IPS-18a (cell line): ENCODE measurements at regions not wholly inside any gene's neighbourhood (a gene's known extent, or its start where the extent isn't known, plus 50 kb on each side); places are given as distances from the start of the nearest gene placed in this dataset.
"Not testable (repeated sequence)": the region's sequence is repeated elsewhere in the genome, so short reads cannot be mapped to it uniquely, and the experiment has no call there.

Experiments used
- H3K27ac ChIP-seq: one replicate; pipeline ENCODE4 v1.5.1; 2013; ENCODE audit warnings: low read length
- H3K27me3 ChIP-seq: one replicate; pipeline ENCODE4 v1.6.1; 2013; ENCODE audit warnings: mild to moderate bottlenecking, low read length; ENCODE audit not compliant: control insufficient read depth, insufficient read depth
- H3K36me3 ChIP-seq: one replicate; pipeline ENCODE4 v1.6.1; 2013; ENCODE audit warnings: low read depth, low read length; ENCODE audit not compliant: control insufficient read depth
- H3K4me1 ChIP-seq: one replicate; pipeline ENCODE4 v1.6.1; 2013; ENCODE audit warnings: low read depth, low read length; ENCODE audit not compliant: control insufficient read depth
- H3K4me3 ChIP-seq: one replicate; pipeline ENCODE4 v1.5.1; 2013; ENCODE audit warnings: low read length
- H3K9ac ChIP-seq: one replicate; pipeline ENCODE4 v1.6.1; 2013; ENCODE audit warnings: mild to moderate bottlenecking, low read length, moderate library complexity
- H3K9me3 ChIP-seq: one replicate; pipeline ENCODE4 v1.6.1; 2013; ENCODE audit warnings: low read depth, low read length; ENCODE audit not compliant: control insufficient read depth

- not testable (repeated sequence) for H3K27me3 ChIP-seq, H3K27ac ChIP-seq, H3K4me3 ChIP-seq, H3K36me3 ChIP-seq, H3K9ac ChIP-seq, H3K4me1 ChIP-seq, H3K9me3 ChIP-seq
Measured at GRCh38 chr3:22882834-22883233, 320.3 kb upstream of the UBE2E2 start.

GRCh38 chr3:22885039-22885438 lies 318.1 kb upstream of the UBE2E2 start:
- no peaks in the 10 kb centered on the region for H3K27me3 ChIP-seq

GRCh38 chr3:22885574-22886341 lies 317.4 kb upstream of the UBE2E2 start:
- no peak overlapping the region for H3K9ac ChIP-seq
- no peaks in the 10 kb centered on the region for H3K27me3 ChIP-seq
- H3K4me1 ChIP-seq, result no peaks in the 10 kb centered on the region
- no peaks in the 10 kb centered on the region for H3K36me3 ChIP-seq
- H3K4me3 ChIP-seq, result no peak overlapping the region
- H3K9me3 ChIP-seq, result no peaks in the 10 kb centered on the region
- H3K27ac ChIP-seq, result no peak overlapping the region

More at GRCh38 chr3:22885039-22885438, 318.1 kb upstream of the UBE2E2 start:
- no peaks in the 10 kb centered on the region for H3K4me1 ChIP-seq
- no peak overlapping the region for H3K9ac ChIP-seq
- H3K9me3 ChIP-seq, result no peaks in the 10 kb centered on the region
- H3K27ac ChIP-seq, result no peak overlapping the region
- H3K36me3 ChIP-seq, result no peaks in the 10 kb centered on the region
- H3K4me3 ChIP-seq, result no peak overlapping the region

DNA sequence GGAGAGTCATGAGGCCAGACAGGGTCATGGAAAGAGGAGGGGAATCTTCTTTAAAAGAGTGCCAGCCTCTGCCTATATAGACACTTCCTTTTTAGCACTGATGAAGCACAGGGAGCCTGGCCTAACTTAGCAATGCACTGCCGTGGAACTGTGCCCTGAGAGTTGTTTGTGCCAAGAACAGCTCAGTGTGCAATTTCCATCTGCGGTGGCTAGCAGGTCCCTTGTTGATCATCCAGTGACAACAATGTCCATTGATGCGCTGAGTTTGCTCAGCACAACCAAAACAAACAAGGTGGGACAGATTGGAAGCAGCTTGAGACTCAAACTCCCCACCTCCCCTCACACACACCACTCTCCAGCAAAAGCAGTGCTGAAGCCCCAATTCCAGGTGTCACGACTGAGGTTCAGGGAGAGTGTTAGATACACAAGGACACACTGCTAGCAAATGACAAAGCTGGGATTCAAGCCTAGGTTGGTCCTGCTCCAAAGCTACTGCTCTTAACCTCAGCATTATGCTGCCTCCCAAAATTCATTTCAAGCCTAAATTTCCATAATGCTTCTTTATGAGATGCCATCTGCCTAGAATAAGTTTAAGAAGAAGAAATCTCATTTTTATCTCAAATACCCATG lies 316.6 kb upstream of the UBE2E2 start:
- H3K4me3 ChIP-seq, result no peak overlapping the region
- no peak overlapping the region for H3K27ac ChIP-seq
- H3K9me3 ChIP-seq, result no peaks in the 10 kb centered on the region
- no peaks in the 10 kb centered on the region for H3K36me3 ChIP-seq
- H3K4me1 ChIP-seq, result no peaks in the 10 kb centered on the region
- H3K27me3 ChIP-seq, result no peaks in the 10 kb centered on the region
- no peak overlapping the region for H3K9ac ChIP-seq

DNA sequence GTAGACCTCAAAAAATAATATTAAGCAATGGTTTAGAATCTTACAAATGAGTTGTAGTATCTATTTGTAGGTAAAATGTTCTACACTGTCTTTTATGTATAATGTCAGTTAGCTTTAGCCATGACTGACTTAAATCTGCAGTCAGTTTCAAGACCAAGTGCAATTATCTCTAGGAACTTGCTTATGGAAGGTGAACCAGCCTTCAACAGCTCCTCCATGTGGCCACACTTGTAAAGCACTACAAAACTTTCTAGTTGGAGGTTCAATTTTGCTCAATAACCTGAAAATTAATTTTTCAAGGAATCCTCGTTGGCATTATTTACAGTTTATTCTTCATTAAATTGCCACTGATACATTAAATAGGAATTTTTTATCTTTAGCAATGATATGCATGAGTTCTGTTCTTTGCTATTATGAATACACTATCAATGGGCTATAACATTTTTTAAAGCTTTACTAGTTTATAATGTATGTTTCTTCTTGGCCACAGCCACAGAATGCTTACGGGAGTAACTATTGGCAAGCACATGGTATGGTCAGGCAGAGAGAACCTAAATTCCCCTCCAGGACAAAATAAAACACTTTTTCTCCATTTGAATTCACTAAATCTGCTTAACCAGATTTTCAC lies 315.3 kb upstream of the UBE2E2 start:
- no peaks in the 10 kb centered on the region for H3K36me3 ChIP-seq
- no peak overlapping the region for H3K9ac ChIP-seq
- no peaks in the 10 kb centered on the region for H3K4me1 ChIP-seq
- H3K27ac ChIP-seq, result no peak overlapping the region
- H3K9me3 ChIP-seq, result no peaks in the 10 kb centered on the region
- no peak overlapping the region for H3K4me3 ChIP-seq
- H3K27me3 ChIP-seq, result no peaks in the 10 kb centered on the region

DNA sequence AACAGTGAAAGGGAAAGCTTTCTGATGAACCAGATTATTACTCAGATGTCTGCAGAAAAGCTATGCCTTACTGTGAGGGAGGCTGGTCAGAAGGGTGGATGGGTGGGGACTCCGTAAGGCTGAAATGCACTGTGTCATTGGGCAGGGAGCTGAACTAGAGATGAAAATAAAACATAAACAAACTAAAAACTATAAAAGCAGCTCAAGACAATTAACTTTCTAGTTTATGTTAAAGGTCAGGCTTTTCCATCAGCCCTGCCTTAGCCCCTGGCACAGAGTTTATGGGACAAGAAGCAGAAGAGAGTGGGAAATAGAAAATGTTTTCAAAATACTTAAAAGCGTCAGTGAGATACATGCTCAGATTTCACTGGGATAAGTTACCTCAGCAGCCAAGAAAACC lies 310.0 kb upstream of the UBE2E2 start:
- Histone ChIP-seq H3K4me3 (no peak overlapping the region), H3K36me3 (no peaks in the 10 kb centered on the region), H3K9ac (no peak overlapping the region), H3K4me1 (no peaks in the 10 kb centered on the region), H3K27me3 (no peaks in the 10 kb centered on the region), H3K27ac (no peak overlapping the region), H3K9me3 (no peaks in the 10 kb centered on the region)

GRCh38 chr3:22893644-22894325 lies 309.3 kb upstream of the UBE2E2 start:
- no peaks in the 10 kb centered on the region for H3K27me3 ChIP-seq
- H3K36me3 ChIP-seq, result no peaks in the 10 kb centered on the region
- no peaks in the 10 kb centered on the region for H3K4me1 ChIP-seq
- no peak overlapping the region for H3K9ac ChIP-seq
- H3K9me3 ChIP-seq, result no peaks in the 10 kb centered on the region
- H3K27ac ChIP-seq, result no peak overlapping the region
- no peak overlapping the region for H3K4me3 ChIP-seq

- no peaks in the 10 kb centered on the region for H3K9me3 ChIP-seq
- no peak overlapping the region for H3K27ac ChIP-seq
- H3K36me3 ChIP-seq, result no peaks in the 10 kb centered on the region
- no peak overlapping the region for H3K4me3 ChIP-seq
- H3K9ac ChIP-seq, result no peak overlapping the region
- no peaks in the 10 kb centered on the region for H3K4me1 ChIP-seq
- H3K27me3 ChIP-seq, result no peaks in the 10 kb centered on the region
Measured at GRCh38 chr3:22894865-22895264, 308.3 kb upstream of the UBE2E2 start.

GRCh38 chr3:22895671-22896070 lies 307.5 kb upstream of the UBE2E2 start:
- H3K27me3 ChIP-seq, result no peaks in the 10 kb centered on the region
- no peaks in the 10 kb centered on the region for H3K36me3 ChIP-seq
- no peak overlapping the region for H3K27ac ChIP-seq
- H3K4me3 ChIP-seq, result no peak overlapping the region
- H3K4me1 ChIP-seq, result no peaks in the 10 kb centered on the region
- no peak overlapping the region for H3K9ac ChIP-seq
- H3K9me3 ChIP-seq, result no peaks in the 10 kb centered on the region

- Histone ChIP-seq H3K36me3 (no peaks in the 10 kb centered on the region), H3K4me1 (no peaks in the 10 kb centered on the region), H3K27me3 (no peaks in the 10 kb centered on the region), H3K4me3 (no peak overlapping the region), H3K9me3 (no peaks in the 10 kb centered on the region), H3K27ac (no peak overlapping the region), H3K9ac (no peak overlapping the region)
Measured at GRCh38 chr3:22898558-22898957, 304.6 kb upstream of the UBE2E2 start.

DNA sequence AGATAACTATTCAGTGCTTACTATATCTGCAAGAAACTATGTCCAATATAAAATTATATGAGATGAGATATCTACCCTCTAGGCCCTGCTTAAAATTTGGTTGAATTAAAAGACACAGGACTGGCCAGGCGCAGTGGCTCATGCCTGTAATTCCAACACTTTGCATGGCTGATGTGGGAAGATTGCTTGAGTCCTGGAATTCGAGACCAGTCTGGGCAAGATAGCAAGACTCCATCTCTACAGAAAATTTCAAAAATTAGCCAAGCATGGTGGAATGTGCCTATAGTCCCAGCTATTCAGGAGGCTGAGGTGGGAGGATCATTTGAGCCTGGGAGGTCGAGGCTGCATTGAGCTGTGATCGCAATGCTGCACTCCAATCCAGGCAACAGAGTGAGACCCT lies 303.7 kb upstream of the UBE2E2 start:
- Histone ChIP-seq H3K4me1 (no peaks in the 10 kb centered on the region), H3K4me3 (no peak overlapping the region), H3K36me3 (no peaks in the 10 kb centered on the region), H3K27ac (no peak overlapping the region), H3K9ac (no peak overlapping the region), H3K27me3 (no peaks in the 10 kb centered on the region), H3K9me3 (no peaks in the 10 kb centered on the region)
